ENCODE measurements at regions not wholly inside any gene's neighbourhood (a gene's known extent, or its start where the extent isn't known, plus 50 kb on each side); places are given as distances from the start of the nearest gene placed in this dataset.

- H3F3A ChIP-seq (ENCODE audit: insufficient read depth), result no peaks in the 10 kb centered on the region
- no peaks in the 10 kb centered on the region for H3K36me3 ChIP-seq (ENCODE audit: low read length)
- no peaks in the 10 kb centered on the region for H4K20me1 ChIP-seq (ENCODE audit: low read depth, low read length)
- H3K9me2 ChIP-seq (replicated peaks; ENCODE audit: insufficient read depth, low read length), result no peaks in the 10 kb centered on the region
- H3K79me2 ChIP-seq (ENCODE audit: insufficient read depth, low read length), result no peaks in the 10 kb centered on the region
- no peak overlapping the region for H3K9ac ChIP-seq (ENCODE audit: low read length)
- no peak overlapping the region for H3K4me2 ChIP-seq (ENCODE audit: low read depth, low read length, poor library complexity, severe bottlenecking)
- H3K27ac ChIP-seq (ENCODE audit: low read depth, low read length), result no peak overlapping the region
- H3K27me3 ChIP-seq (ENCODE audit: low read length), result no peaks in the 10 kb centered on the region
- TF ChIP-seq CTCF (IDR thresholded peaks at IDR 0.05; ENCODE audit: insufficient read depth, low read length, poor library complexity, severe bottlenecking) (no peak), EZH2phosphoT487 (conservative IDR thresholded peaks at IDR 0.05; ENCODE audit: low read length) (no peak)
- no peak overlapping the region for H3K4me3 ChIP-seq (ENCODE audit: insufficient read depth, low read length, poor library complexity, severe bottlenecking)
- no peaks in the 10 kb centered on the region for H3K9me3 ChIP-seq (ENCODE audit: insufficient read depth, low read length)
- no peak overlapping the region for H2AFZ ChIP-seq (ENCODE audit: low read depth, low read length, severe bottlenecking)
Observed at GRCh38 chr4:106650701-106651100, 282.1 kb upstream of the GIMD1 start.

DNA sequence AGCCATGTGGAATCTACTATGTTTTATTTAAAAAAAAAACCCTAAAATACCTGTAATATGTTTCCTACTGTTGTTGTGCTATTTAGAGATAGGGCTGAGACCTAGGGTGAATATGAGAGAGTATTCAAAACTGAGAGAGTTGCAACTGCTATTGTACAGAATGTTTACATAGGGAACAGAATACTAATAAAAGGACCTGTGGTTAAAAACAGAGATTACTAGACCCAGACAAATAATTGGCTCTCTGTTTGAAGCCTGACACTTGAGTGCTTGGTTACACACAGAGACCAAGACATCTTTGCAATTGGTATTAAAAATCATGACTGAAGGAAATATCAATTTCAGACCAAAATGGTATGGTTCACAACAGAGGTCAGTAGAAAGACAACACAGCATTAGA is 278.9 kb upstream of the GIMD1 start:
- no peaks in the 10 kb centered on the region for H4K20me1 ChIP-seq (ENCODE audit: low read depth, low read length)
- no peak overlapping the region for H3K4me2 ChIP-seq (ENCODE audit: low read depth, low read length, poor library complexity, severe bottlenecking)
- no peaks in the 10 kb centered on the region for H3K79me2 ChIP-seq (ENCODE audit: insufficient read depth, low read length)
- no peak overlapping the region for H2AFZ ChIP-seq (ENCODE audit: low read depth, low read length, severe bottlenecking)
- H3K36me3 ChIP-seq (ENCODE audit: low read length), result no peaks in the 10 kb centered on the region
- no peak overlapping the region for H3K4me3 ChIP-seq (ENCODE audit: insufficient read depth, low read length, poor library complexity, severe bottlenecking)
- H3K27ac ChIP-seq (ENCODE audit: low read depth, low read length), result no peak overlapping the region
- H3K9me2 ChIP-seq (replicated peaks; ENCODE audit: insufficient read depth, low read length), result no peaks in the 10 kb centered on the region
- no peaks in the 10 kb centered on the region for H3F3A ChIP-seq (ENCODE audit: insufficient read depth)
- no peak for TF ChIP-seq EZH2phosphoT487 (conservative IDR thresholded peaks at IDR 0.05; ENCODE audit: low read length)
- no peak overlapping the region for H3K9ac ChIP-seq (ENCODE audit: low read length)
- H3K9me3 ChIP-seq (ENCODE audit: insufficient read depth, low read length), result no peaks in the 10 kb centered on the region
- no peaks in the 10 kb centered on the region for H3K27me3 ChIP-seq (ENCODE audit: low read length)

DNA sequence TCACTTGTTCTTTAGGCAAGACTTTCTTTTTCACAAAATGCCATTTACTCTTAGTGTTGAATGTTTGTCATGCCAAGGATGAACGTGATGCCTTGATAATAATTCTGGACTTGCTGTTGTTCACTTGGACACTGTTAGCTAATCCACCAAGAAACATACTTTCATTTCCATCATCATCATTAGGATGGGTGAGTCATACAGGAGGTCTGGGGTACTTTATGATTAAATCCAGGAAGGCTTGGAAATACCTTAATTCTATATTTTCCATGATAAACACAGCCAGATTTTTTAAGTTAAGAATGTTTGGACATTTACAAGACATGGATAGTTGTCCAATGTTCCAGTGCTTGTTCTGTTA is 260.7 kb upstream of the GIMD1 start:
- no peak overlapping the region for H3K4me3 ChIP-seq (ENCODE audit: insufficient read depth, low read length, poor library complexity, severe bottlenecking)
- H3K9me2 ChIP-seq (replicated peaks; ENCODE audit: insufficient read depth, low read length), result no peaks in the 10 kb centered on the region
- H3K9ac ChIP-seq (ENCODE audit: low read length), result no peak overlapping the region
- no peaks in the 10 kb centered on the region for H3F3A ChIP-seq (ENCODE audit: insufficient read depth)
- TF ChIP-seq EZH2phosphoT487 (conservative IDR thresholded peaks at IDR 0.05; ENCODE audit: low read length) (no peak), CTCF (IDR thresholded peaks at IDR 0.05; ENCODE audit: insufficient read depth, low read length, poor library complexity, severe bottlenecking) (no peak)
- H3K9me3 ChIP-seq (ENCODE audit: insufficient read depth, low read length), result no peaks in the 10 kb centered on the region
- no peak overlapping the region for H3K27ac ChIP-seq (ENCODE audit: low read depth, low read length)
- no peaks in the 10 kb centered on the region for H3K36me3 ChIP-seq (ENCODE audit: low read length)
- no peak overlapping the region for H2AFZ ChIP-seq (ENCODE audit: low read depth, low read length, severe bottlenecking)
- no peaks in the 10 kb centered on the region for H4K20me1 ChIP-seq (ENCODE audit: low read depth, low read length)
- no peaks in the 10 kb centered on the region for H3K27me3 ChIP-seq (ENCODE audit: low read length)
- no peak overlapping the region for H3K4me2 ChIP-seq (ENCODE audit: low read depth, low read length, poor library complexity, severe bottlenecking)
- no peaks in the 10 kb centered on the region for H3K79me2 ChIP-seq (ENCODE audit: insufficient read depth, low read length)

GRCh38 chr4:106628586-106629267 is 260.1 kb upstream of the GIMD1 start:
- H3K9me2 ChIP-seq (replicated peaks; ENCODE audit: insufficient read depth, low read length), result no peaks in the 10 kb centered on the region
- H3K79me2 ChIP-seq (ENCODE audit: insufficient read depth, low read length), result no peaks in the 10 kb centered on the region
- no peaks in the 10 kb centered on the region for H3K36me3 ChIP-seq (ENCODE audit: low read length)
- H3K9ac ChIP-seq (ENCODE audit: low read length), result no peak overlapping the region
- no peaks in the 10 kb centered on the region for H3K27me3 ChIP-seq (ENCODE audit: low read length)
- H3K4me3 ChIP-seq (ENCODE audit: insufficient read depth, low read length, poor library complexity, severe bottlenecking), result no peak overlapping the region
- no peak for TF ChIP-seq EZH2phosphoT487 (conservative IDR thresholded peaks at IDR 0.05; ENCODE audit: low read length)
- TF ChIP-seq CTCF (IDR thresholded peaks at IDR 0.05; ENCODE audit: insufficient read depth, low read length, poor library complexity, severe bottlenecking), result no peak
- H3F3A ChIP-seq (ENCODE audit: insufficient read depth), result no peaks in the 10 kb centered on the region
- H3K4me2 ChIP-seq (ENCODE audit: low read depth, low read length, poor library complexity, severe bottlenecking), result no peak overlapping the region
- no peak overlapping the region for H2AFZ ChIP-seq (ENCODE audit: low read depth, low read length, severe bottlenecking)
- H4K20me1 ChIP-seq (ENCODE audit: low read depth, low read length), result no peaks in the 10 kb centered on the region
- H3K27ac ChIP-seq (ENCODE audit: low read depth, low read length), result no peak overlapping the region
- H3K9me3 ChIP-seq (ENCODE audit: insufficient read depth, low read length), result no peaks in the 10 kb centered on the region

Measured in SU-DHL-6 (cell line).